ENCODE measurements at regions not wholly inside any gene's neighbourhood (a gene's known extent, or its start where the extent isn't known, plus 50 kb on each side); places are given as distances from the start of the nearest gene placed in this dataset.

- TF ChIP-seq PBX2 (CRISPR knock-in tag; IDR thresholded peaks at IDR 0.05; ENCODE audit: low read depth) (no peak), PBX2 (tag; conservative IDR thresholded peaks at IDR 0.05; ENCODE audit: low read depth) (no peak), NUFIP1 (IDR thresholded peaks at IDR 0.05; ENCODE audit: partially characterized antibody) (no peak), RBM25 (IDR thresholded peaks at IDR 0.05; ENCODE audit: low read depth, low read length, severe bottlenecking) (no peak), PTBP1 (IDR thresholded peaks at IDR 0.05; ENCODE audit: low read depth, low read length) (no peak), RHOXF2B (CRISPR knock-in tag; conservative IDR thresholded peaks at IDR 0.05) (no peak), KAT8 (IDR thresholded peaks at IDR 0.05; ENCODE audit: low read depth) (no peak), TCF7L2 (IDR thresholded peaks at IDR 0.05; ENCODE audit: low read depth, low read length) (no peak), FOS (IDR thresholded peaks at IDR 0.05; ENCODE audit: extremely low read depth, insufficient read length) (no peak), ZNF79 (CRISPR knock-in tag; IDR thresholded peaks at IDR 0.05; ENCODE audit: low read depth) (peak; percentile 54), REST (IDR thresholded peaks at IDR 0.05; ENCODE audit: borderline replicate concordance) (no peak), REST (CRISPR knock-in tag; IDR thresholded peaks at IDR 0.05; ENCODE audit: low read depth) (0 out of 2 replicates have a peak, but pooled peaks have one; percentile 7), PRPF4 (IDR thresholded peaks at IDR 0.05; ENCODE audit: insufficient read depth, low read depth, low read length, poor library complexity, severe bottlenecking) (no peak)
Observed at GRCh38 chr3:170726976-170727661, 141.2 kb upstream of the SLC7A14 start (continued).

All from K562 (cell line).